Adrenal gland (tissue), 9 donors: ENCODE measurements at regions not wholly inside any gene's neighbourhood (a gene's known extent, or its start where the extent isn't known, plus 50 kb on each side); places are given as distances from the start of the nearest gene placed in this dataset.

Source experiments
- DNase-seq, 7 donors: peaks; one replicate each; pipeline ENCODE4 v3.0.0-alpha.2; 2019 to 2020
- H3K27ac ChIP-seq, 5 donors: fragments of 200-600 bp; sonication (generic) in 4 of 5; 1 replicate in 3 of 5; 2 replicates in 2 of 5; pipeline versions ENCODE4 v1.5.1 to v1.8.0; 2016 to 2020; ENCODE audit warnings: mild to moderate bottlenecking in 1 of 5
- H3K27me3 ChIP-seq: fragments of 200-600 bp; 2 replicates; pipeline ENCODE4 v1.8.0; 2021
- H3K36me3 ChIP-seq, 2 donors: fragments of 200-600 bp; replicated peaks in 1 of 2; 1 replicate in 1 of 2; 2 replicates in 1 of 2; pipeline versions ENCODE4 v1.5.1 to v1.8.0; 2018 to 2022
- H3K4me1 ChIP-seq, 2 donors: fragments of 200-600 bp; replicated peaks in 1 of 2; 1 replicate in 1 of 2; 2 replicates in 1 of 2; pipeline versions ENCODE4 v1.5.1 to v1.8.0; 2018 to 2021
- H3K4me3 ChIP-seq, 4 donors: fragments of 200-600 bp; sonication (generic) in 3 of 4; one replicate each; pipeline ENCODE4 v1.5.1; 2016 to 2018
- H3K9me3 ChIP-seq, 3 donors: fragments of 200-600 bp; sonication (generic) in 1 of 3; replicated peaks in 1 of 3; 1 replicate in 2 of 3; 2 replicates in 1 of 3; pipeline versions ENCODE4 v1.5.1 to v1.8.0; 2016 to 2021
- CTCF ChIP-seq, 6 experiments: fragments of 450-650 bp in 4 of 6; fragments of 200-600 bp in 2 of 6; sonication (generic) in 1 of 6; IDR thresholded peaks; 1 replicate in 5 of 6; 2 replicates in 1 of 6; pipeline versions ENCODE4 v1.5.1 to v1.8.0; 2016 to 2021; ENCODE audit warnings: antibody characterized with exemption in 6 of 6, mild to moderate bottlenecking in 2 of 6, moderate library complexity in 1 of 6
- POLR2A ChIP-seq, 2 donors: fragments of 450-650 bp; IDR thresholded peaks; one replicate each; pipeline ENCODE4 v1.6.1; 2017; ENCODE audit warnings: antibody characterized with exemption in 2 of 2, mild to moderate bottlenecking in 2 of 2, moderate library complexity in 1 of 2
- WGBS, 4 donors: extraction: QIAGEN DNeasy Blood & Tissue Kit in 2 of 4; methylation state at CpG; one replicate each; pipeline versions ENCODE4 v1.1.5 to v1.1.7; 2013 to 2017; 5-methylcytosine and 5-hydroxymethylcytosine counted together
- intact Hi-C, 2 donors: fragments of 100-400 bp; cut with DNase I; formaldehyde crosslinking; loops; one replicate each; pipeline versions ENCODE4 v1.14.1 to v1.15.0; 2022 to 2023
- donor health status: healthy with polysubstance abuse.
- donor health status: Bipolar disorder and iron deficiency.
- donor health status: DM: yes; HTN: yes; CAD: no.
- donor health status: DM: no; HTN: no; CAD: no.
- donor health status: DM: no; HTN: no; CAD: no.

- TF ChIP-seq CTCF (IDR thresholded peaks at IDR 0.05) (no peak), POLR2A (IDR thresholded peaks at IDR 0.05) (no peak)
- WGBS, 4 donors: 72 to 95% (median 86%) methylated on average over 1 of the region's 1 CpG
- Histone ChIP-seq H3K27me3 (no peaks in the 10 kb centered on the region), H3K36me3 (no peaks in the 10 kb centered on the region), H3K27ac (no peak overlapping the region), H3K4me3 (no peak overlapping the region), H3K4me1 (peaks cover 0 to 5% of the 10 kb centered on the region in 2 donors), H3K9me3 (no peaks in the 10 kb centered on the region)
- no peak for DNase-seq
- intact Hi-C loops: loop anchor here (10.0 kb wide), 2 partner anchors 1521 to 1571 kb away; no protein-coding TSS in a partner anchor
These were observed 60.6 kb upstream of the AKR1E2 start for GRCh38 chr10:4765428-4765827.

GRCh38 chr10:4763960-4764428 lies 62.0 kb upstream of the AKR1E2 start:
- no peaks in the 10 kb centered on the region for H3K9me3 ChIP-seq
- WGBS, 4 donors: 82 to 85% (median 84%) methylated on average over 6 of the region's 6 CpGs
- intact Hi-C loops: loop anchor here (10.0 kb wide), 2 partner anchors 1519 to 1569 kb away; no protein-coding TSS in a partner anchor
- no peak for DNase-seq
- H3K4me1 ChIP-seq: peaks cover 0 to 5% of the 10 kb centered on the region in 2 donors
- H3K4me3 ChIP-seq: no peak overlapping the region
- no peak overlapping the region for H3K27ac ChIP-seq
- TF ChIP-seq POLR2A (IDR thresholded peaks at IDR 0.05): no peak
- TF ChIP-seq CTCF (IDR thresholded peaks at IDR 0.05): no peak
- no peaks in the 10 kb centered on the region for H3K27me3 ChIP-seq
- no peaks in the 10 kb centered on the region for H3K36me3 ChIP-seq

- Histone ChIP-seq H3K27ac (no peak overlapping the region), H3K36me3 (no peaks in the 10 kb centered on the region), H3K4me1 (peaks cover 0 to 5% of the 10 kb centered on the region in 2 donors), H3K9me3 (no peaks in the 10 kb centered on the region), H3K4me3 (no peak overlapping the region), H3K27me3 (no peaks in the 10 kb centered on the region)
- WGBS, 4 donors: 73 to 100% (median 84%) methylated on average over 1 of the region's 1 CpG
- DNase-seq: no peak
- intact Hi-C loops: loop anchor here (10.0 kb wide), 2 partner anchors 1519 to 1569 kb away; no protein-coding TSS in a partner anchor
- no peak for TF ChIP-seq POLR2A (IDR thresholded peaks at IDR 0.05)
- no peak for TF ChIP-seq CTCF (IDR thresholded peaks at IDR 0.05)
These were observed 62.5 kb upstream of the AKR1E2 start for GRCh38 chr10:4763513-4763912.

- Histone ChIP-seq H3K36me3 (no peaks in the 10 kb centered on the region), H3K27ac (no peak overlapping the region), H3K4me1 (no peaks in the 10 kb centered on the region), H3K4me3 (no peak overlapping the region), H3K9me3 (no peaks in the 10 kb centered on the region), H3K27me3 (no peaks in the 10 kb centered on the region)
- TF ChIP-seq POLR2A (IDR thresholded peaks at IDR 0.05): no peak
- TF ChIP-seq CTCF (IDR thresholded peaks at IDR 0.05): no peak
- DNase-seq: no peak
- WGBS, 4 donors: 63 to 86% (median 80%) methylated on average over 1 of the region's 1 CpG
- intact Hi-C loops: no loop called here
These were observed 67.8 kb upstream of the AKR1E2 start for GRCh38 chr10:4758256-4758655.
